GM21576 (cell line): ENCODE measurements at regions not wholly inside any gene's neighbourhood (a gene's known extent, or its start where the extent isn't known, plus 50 kb on each side); places are given as distances from the start of the nearest gene placed in this dataset.
"Not testable (repeated sequence)": the region's sequence is repeated elsewhere in the genome, so short reads cannot be mapped to it uniquely, and the experiment has no call there.

Experiments
- ATAC-seq: cut with Tn5 transposase; IDR thresholded peaks from one replicate; pipeline ENCODE4 v1.9.1; 2021; ENCODE audit warnings: mild to moderate bottlenecking, moderate library complexity; ENCODE audit not compliant: unreplicated experiment

DNA sequence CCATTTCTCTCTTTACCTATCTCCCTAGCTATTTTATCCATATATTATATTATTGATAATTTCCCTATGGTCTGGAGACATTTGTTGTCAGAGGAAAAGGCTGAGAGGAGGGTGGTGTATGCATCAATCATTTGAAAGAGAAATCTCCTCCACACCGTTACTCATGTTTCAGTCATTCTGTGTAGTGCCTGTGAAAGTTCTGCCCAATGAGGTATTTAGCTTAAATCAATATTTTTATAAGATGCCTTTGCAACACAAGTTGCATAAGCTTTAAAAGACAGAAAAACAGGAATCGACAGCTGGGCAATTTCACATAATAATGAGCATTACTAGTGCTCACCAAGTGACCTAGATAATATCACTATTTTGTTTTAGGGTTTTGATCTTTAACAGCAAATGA, 363.7 kb upstream of the FSIP2 start:
- no peak for ATAC-seq

DNA sequence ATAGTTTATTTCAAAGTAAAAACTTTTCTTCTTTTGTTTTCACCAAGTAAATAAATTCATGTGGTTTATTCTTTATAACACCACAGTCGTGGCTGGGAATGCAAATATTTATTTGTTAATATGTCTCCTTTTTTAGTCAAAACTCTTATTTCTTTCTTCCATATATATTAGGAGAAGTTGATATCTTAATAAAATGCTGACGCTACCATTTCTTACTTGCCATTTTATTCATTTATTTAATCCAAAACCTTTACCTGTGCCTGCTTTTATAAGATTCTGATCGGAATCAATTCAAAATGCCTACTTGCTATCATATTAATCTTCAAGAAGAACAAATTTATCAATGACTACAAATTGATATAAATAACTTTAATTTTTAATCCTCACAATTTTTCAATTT, 362.9 kb upstream of the FSIP2 start:
- ATAC-seq = no peak

DNA sequence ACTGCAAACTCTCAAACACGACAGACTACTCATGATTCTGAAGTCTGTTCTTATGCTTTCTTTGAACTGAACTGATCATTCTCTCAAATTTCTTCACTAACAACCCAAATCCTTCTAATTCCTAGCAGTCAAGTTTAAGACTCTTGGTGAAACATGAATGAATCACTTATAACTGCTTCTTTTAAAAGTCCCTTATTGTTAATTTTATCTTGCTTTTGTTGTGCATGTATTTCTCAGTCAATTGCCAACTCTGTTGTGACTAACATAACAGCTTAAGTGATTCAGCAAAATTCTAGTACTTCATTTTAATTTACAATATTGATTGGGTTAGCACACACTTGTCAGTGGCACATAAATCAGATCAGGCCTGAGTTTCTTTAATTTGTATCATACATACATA, 357.0 kb upstream of the FSIP2 start:
- no peak for ATAC-seq

DNA sequence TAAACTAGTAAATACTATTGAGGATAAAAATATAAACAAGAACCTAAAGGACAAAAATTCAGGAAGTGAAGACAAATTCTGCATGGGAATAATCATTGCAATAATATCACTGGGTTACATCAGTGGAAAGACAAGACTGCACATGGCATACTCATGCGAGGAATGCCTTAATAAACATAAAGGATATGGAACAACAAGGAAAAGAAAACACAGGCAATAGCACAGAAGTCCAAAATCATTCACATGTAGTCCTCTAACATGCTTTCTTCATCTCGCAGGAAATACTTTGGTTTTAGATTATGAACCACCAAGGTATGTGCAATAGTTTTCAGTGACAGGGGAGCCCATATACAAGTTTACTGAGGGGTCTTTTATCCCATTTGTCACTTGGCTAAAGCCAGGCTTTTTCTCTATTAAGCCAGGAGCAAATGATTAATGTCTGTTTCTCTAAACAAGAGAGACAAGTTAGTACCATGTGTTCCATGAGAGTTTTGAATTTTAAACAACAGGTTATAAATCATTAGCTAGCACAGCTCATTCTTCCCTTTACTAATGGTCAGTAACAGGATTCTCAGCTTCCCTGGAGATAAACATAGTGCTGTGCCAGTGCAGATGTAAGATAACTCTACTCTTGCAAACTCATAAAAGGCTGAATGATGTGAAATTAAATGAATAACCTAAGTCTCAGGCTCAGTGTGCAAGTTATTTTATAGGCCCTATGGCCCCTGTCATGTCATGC, 353.6 kb upstream of the FSIP2 start:
- ATAC-seq = no peak

DNA sequence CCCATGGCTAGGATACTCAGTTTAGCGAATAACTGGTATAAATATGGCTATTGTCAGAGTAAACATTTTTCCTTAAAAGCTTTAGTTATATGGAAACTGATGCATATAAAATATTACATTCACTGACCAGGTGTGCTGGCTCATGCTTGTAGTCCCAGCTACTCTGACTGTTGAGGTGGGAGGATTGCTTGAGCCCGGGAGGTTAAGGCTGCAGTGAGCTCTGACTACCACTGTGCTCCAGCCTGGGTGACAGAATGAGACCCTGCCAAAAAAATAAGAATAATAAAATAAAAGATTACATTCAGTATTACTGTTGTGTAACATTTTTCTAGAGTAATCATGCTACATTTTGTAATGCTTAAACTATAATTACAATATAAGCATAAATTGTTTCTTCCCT, 350.4 kb upstream of the FSIP2 start:
- ATAC-seq = no peak

DNA sequence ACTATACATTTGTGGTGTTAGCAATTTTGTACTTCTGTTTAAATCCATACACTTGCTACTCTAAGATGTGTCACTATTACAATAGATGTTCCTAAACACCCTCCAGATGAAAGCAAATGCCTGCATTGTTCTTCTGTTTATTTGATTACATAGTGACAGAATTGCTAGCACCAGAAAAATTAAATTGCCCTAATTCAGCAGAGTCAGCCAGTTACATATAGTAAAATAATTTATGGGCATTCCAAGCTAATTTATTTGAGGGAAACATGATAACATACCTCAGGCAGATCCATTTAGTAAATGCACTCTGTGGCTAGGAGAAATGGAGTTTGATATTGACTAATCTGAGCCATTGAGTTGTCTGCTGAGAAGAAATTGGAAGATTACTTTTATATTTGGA, 347.1 kb upstream of the FSIP2 start:
- ATAC-seq = no peak

DNA sequence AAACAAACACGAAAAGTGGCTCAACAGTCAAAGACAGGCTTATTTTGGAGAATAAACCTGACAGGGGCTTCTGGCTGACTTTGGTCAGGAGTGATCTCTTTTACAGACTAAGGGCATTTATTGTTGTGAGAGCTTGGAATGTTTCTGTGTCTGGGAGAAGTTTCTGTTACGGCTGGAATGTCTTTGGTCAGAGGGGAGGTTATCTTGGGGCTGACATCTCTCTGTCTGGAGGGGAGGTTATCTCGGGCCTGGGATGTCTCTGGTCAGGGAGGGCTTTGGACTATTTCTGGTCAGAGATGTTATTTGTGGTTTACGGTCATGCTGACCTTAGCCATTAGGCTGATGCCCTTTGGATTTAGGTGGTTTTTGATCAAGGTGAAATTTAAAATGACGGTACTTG, 345.5 kb upstream of the FSIP2 start:
- ATAC-seq = no peak

DNA sequence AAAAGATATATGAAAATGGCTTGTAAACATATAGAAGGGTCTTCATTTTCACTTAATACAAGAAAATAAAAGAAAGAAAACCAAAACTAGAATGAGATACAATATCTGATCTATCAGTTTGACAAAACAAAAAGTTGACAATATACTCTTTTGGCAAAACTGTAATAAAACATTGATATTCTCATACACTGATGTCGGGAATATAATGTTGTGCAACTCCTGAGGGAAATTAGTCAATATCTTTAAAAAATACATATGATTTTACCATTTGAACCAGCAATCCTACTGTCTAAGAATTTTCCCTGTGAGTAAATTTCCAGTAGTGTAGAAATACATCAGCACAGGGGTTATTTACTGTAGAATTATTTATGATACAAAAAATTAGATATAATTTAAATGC, 336.1 kb upstream of the FSIP2 start:
- ATAC-seq = no peak

DNA sequence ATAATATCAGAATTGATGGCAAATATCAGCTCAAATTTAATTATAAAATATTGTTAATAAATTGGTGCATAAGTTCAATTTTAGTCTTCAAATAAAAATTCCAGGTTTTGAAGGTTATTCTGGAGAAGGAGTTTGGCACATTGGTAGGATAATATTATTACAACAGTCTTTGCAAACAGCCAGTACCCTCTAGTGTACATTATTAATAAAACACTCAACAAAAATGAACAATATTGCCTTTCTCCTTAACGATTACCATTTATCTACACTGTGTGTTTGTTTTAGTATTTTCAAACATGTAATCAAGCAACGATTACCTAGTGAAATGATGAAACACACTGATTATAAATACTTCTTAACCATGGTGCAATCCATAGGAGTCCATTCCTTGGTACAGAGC, 334.0 kb upstream of the FSIP2 start:
- no peak for ATAC-seq

DNA sequence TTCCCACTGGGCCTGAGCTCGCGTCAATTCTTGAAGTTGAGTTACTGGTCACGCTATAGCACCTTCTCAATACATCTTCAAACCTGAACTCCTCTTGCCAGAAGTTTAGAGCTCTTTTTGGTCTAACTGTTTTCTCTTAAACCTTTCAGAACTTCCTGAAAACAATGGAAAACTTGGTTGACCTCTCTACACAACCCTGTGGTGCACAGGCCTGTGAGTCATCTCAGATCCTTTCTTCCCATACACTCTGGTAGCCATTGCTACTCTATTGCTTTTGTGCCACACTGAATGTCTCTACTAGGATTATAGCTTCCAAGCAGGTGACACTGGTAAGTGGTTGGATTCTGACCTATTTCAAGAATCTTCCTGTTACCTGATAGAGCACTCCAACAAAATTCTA, 321.5 kb upstream of the FSIP2 start:
- no peak for ATAC-seq

DNA sequence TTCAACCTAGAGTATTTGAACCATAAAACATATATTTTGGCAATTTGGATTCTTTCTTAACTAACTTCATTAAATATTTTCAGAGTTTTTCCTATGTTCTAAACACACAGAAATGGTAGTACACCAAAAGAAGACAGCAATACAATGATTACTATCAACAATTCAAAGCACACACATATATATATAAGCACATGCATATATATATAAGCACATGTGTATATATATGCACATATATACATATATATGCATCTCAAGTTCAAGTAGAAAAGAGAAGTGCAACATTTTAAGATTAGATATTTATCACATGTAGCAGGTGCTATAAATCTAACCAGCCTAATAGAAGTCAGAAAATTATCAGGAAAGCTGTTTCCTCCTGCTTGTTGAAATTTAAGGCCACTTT, 320.9 kb upstream of the FSIP2 start:
- ATAC-seq = no peak

DNA sequence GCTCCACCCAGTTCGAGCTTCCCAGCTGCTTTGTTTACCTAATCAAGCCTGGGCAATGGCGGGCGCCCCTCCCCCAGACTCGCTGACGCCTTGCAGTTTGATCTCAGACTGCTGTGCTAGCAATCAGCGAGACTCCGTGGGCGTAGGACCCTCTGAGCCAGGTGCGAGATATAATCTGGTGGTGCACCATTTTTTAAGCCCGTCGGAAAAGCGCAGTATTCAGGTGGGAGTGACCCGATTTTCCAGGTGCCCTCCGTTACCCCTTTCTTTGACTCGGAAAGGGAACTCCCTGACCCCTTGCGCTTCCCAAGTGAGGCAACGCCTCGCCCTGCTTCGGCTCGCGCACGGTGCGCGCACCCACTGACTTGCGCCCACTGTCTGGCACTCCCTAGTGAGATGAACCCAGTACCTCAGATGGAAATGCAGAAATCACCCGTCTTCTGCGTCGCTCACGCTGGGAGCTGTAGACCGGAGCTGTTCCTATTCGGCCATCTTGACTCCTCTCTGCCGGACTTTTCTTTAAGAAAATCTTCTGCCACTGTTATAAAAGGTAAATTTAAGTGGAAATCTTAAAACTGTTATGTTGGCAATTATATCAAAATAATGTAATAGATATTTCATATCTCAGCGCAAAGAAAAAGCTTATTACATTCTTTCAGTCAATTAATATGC, 313.5 kb upstream of the FSIP2 start:
- not testable (repeated sequence) for ATAC-seq

DNA sequence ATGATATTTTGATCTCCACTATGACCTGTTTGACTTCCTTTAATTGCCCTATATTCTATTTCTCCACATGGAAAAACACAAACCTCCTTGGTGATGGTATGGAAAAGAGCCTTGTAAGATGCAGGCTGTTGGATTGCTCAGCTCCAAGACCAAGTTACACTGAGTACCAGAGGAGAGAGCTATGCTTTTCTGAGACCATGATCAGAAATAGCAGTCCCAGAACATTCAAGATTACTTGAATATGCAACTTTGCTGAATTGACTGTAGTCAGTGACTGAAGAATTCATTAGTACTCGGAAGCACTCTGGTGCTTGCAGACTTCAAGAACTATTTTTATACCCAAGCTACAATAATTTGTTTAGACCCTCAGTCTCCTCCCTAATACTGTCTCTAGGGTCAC, 310.6 kb upstream of the FSIP2 start:
- ATAC-seq = no peak

DNA sequence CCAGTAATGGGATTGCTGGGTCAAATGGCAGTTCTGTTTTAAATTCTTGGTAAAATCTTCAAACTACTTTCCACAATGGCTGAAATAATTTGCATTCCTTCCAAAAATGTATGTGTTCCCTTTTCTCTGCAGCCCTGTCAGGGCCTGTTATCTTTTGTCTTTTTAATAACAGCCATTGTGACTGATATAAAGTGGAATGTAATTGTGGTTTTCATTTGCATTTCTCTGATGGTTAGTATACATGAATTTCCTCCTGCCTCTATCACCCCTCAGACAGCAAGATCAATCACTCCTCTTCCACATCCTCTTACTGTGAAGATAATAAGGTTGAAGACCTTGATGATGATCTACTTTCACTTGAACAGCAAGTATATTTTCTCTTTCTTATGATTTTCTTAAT, 304.8 kb upstream of the FSIP2 start:
- ATAC-seq = no peak

DNA sequence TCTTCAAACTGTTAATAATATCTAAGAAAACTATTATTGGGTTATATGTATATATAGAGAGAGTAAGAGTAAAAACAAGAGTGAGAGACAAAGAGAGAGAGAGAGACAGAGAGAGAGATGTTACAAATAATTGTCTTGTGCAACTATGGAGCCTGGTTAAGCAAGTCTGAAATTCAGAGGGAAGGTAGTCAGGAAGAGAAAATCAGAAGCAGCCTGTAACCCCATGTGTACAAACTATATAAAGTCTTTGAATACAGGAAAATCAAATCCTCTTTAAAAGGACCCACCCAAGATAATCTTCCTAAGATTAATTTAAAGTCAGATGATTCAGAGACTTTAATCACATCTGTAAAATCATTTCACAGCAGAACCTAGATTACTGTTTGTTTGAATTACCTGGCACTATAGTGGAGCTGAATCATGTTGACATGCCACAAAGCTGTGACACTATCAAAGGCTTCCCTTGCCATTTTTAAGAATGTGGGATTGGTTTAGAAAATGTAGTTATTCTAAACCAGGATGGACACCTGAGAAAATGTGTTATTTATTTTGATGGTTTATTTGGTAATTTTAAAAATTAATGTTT, 301.7 kb upstream of the FSIP2 start:
- no peak for ATAC-seq

DNA sequence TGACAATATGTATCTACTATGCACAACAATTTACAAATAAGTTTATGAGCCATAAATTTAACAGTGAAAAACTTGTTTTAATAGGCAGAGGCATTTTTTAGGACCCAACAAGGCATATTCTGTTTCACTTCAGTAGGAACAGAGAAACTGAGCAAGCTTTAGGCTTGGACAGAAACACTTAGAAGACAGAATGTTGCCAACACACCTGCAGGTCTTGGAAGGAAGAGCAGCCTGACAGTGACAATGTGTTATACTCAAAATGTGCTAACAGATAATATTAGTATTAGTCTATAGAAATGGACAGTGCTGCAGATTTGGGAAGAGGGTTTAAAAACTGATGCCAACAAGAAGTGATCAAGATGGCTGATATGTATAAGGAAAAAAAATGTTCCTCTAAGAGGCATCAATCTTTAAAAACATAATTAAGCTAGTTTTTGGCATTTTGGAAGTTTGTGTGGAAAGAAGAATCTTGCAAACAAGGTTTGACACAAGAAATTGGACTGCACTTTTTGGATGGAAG, 297.1 kb upstream of the FSIP2 start:
- ATAC-seq = no peak

DNA sequence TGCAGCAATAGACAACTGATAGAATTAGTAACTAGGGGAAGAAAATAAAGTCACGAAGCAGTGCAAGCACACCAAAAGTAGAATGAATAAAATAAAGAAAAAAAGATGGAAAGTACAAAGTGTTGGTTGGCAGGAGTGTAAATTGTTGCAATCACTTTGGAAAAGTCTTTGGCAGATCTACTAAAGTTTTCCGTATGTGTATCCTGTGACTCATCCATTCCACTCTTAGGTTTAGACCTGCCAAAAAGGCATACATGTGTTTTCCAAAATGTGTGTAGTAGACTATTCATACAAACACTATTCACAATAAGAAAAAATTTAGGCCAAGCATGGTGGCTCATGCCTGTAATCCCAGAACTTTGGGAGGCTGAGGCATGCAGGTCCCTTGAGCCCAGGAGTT, 282.1 kb upstream of the FSIP2 start:
- ATAC-seq = no peak

DNA sequence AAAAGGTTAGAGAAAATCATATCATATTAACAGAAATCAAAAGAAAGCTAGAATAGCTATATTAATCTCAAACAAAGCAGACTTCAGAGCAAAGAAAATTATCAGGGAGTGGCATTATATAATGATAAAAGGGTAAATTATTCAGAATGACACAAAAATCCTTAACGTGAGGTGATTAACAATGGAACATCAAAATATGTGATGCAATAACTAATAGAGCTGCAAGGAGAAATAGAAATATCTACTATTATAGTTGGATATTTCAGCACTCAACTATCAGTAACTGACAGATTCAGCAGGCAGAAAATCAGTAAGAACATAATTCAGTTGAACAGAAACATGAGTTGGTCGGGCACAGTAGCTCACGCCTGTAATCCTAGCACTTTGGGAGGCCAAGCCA, 275.1 kb upstream of the FSIP2 start:
- ATAC-seq = no peak

DNA sequence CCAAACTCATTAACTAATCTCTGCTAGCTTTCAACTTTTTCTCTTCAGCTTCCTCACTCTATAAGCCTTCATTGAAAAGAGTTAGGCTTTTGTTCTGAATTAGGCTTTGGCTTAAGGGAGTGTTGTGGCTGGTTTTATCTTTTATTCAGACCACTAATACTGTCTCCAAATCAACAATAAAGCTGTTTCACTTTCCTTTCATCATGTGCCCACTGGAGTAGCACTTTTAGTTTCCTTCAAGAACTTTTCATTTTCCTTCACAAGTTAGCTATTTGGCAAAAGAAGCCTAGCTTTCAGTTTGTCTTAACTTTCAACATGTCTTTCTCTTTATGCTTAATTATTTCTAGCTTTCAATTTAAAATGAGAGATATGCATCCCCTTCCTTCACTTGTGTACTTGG, 271.7 kb upstream of the FSIP2 start:
- no peak for ATAC-seq

DNA sequence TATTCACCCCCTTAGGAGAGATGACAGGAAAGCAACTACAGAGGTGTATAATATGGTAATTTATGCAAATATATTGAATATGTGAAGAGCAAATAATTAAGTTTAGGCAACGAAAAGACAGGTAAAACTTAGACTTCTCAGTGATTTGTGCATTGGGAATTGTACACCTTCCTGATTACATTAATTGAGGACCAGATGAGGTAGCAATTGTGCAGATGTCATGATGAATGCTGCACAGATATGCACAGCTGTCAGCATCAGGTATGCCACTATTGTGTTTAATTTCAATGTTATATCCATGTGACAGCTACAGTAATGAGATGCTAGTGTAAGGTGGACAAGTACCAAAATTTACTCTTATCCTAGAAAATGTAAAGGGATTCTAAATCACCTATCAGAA, 267.2 kb upstream of the FSIP2 start:
- no peak for ATAC-seq

DNA sequence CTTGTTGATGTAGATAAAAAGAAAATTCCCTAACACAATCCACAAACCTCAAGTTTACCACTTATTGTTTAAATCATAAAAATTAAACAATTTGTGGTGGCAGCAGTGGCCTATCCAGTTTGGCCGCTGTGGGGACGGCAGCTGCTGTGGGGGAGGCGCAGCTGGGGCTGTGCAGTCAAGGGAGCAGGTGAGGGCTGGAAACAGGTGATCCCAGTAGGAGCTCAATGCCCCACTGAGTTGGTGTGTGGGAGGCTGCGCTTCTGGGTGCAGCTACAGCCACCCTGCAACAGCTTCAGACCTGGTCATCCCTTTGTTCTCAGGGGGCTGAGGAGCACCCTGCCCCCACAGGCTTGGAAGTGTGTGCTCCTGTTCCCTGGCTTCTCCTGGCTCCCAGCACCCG, 266.0 kb upstream of the FSIP2 start:
- no peak for ATAC-seq

DNA sequence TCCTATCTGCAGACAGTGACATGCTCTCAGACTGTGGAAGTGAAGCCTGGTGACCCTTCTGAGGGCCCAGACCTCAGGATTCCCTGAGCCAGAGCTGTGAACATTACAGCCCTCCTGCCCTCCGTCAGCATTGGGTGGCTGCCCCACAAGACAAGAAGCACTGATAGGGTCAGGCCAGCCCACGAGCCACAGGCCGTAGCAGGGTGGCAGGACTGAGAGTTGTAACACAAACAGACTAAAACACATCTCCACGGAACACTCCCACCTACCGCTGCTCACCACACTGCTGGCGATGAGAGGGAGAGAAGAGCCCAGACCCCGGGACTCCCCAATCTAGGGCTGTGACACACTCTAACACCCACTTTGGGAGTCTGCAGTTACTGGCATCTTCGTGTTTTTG, 264.8 kb upstream of the FSIP2 start:
- no peak for ATAC-seq
